Astrocyte (in vitro differentiated cells and primary cell): ENCODE measurements at regions not wholly inside any gene's neighbourhood (a gene's known extent, or its start where the extent isn't known, plus 50 kb on each side); places are given as distances from the start of the nearest gene placed in this dataset.

ENCODE experiments used
- EZH2 ChIP-seq: IDR thresholded peaks from 2 replicates; pipeline ENCODE4 v1.6.1; 2012; ENCODE audit warnings: mild to moderate bottlenecking, low read length, inconsistent platforms; ENCODE audit not compliant: insufficient read depth
- TF ChIP-seq, protein P1 (sequence below): IDR thresholded peaks from 2 replicates; pipeline ENCODE4 v1.5.1; 2011; ENCODE audit warnings: low read depth, mild to moderate bottlenecking, inconsistent platforms, low read length, moderate library complexity; ENCODE audit not compliant: insufficient read depth

- TF ChIP-seq, protein P1, sequence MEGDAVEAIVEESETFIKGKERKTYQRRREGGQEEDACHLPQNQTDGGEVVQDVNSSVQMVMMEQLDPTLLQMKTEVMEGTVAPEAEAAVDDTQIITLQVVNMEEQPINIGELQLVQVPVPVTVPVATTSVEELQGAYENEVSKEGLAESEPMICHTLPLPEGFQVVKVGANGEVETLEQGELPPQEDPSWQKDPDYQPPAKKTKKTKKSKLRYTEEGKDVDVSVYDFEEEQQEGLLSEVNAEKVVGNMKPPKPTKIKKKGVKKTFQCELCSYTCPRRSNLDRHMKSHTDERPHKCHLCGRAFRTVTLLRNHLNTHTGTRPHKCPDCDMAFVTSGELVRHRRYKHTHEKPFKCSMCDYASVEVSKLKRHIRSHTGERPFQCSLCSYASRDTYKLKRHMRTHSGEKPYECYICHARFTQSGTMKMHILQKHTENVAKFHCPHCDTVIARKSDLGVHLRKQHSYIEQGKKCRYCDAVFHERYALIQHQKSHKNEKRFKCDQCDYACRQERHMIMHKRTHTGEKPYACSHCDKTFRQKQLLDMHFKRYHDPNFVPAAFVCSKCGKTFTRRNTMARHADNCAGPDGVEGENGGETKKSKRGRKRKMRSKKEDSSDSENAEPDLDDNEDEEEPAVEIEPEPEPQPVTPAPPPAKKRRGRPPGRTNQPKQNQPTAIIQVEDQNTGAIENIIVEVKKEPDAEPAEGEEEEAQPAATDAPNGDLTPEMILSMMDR = no peak
- TF ChIP-seq EZH2 = no peak
These were observed 133.2 kb upstream of the ITGB1 start for GRCh38 chr10:33091201-33091600.
